ENCODE measurements at regions not wholly inside any gene's neighbourhood (a gene's known extent, or its start where the extent isn't known, plus 50 kb on each side); places are given as distances from the start of the nearest gene placed in this dataset.
A peak's percentile ranks its signal among the peaks of the same experiment; 100 is the strongest.
"Not testable (repeated sequence)": the region's sequence is repeated elsewhere in the genome, so short reads cannot be mapped to it uniquely, and the experiment has no call there.

DNA sequence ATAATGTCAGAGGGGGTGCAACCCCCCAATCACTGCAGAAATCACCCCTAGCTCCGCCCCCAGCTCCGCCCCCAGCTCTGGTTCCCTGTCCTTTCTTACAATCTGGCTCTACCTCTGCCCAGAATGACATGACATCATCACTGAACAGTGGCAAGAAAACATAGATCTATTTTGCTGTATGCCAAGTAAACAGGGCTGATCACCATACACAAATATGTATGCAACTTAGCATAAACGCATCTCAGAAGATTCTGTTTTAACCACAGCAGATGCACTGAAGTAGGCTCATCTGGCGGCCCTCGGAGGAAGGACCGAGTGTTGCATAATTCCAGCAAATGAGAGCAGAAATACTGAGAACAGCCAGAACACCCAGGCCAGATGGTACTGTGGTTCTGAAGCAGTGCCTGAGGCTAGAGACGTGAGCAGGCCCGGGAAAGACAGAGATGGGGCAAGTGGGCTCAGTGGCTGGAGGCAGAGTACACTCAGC lies 293.3 kb upstream of the KLF14 start:
- peak in 1 of 4 experiments; percentile 16 for DNase-seq

DNA sequence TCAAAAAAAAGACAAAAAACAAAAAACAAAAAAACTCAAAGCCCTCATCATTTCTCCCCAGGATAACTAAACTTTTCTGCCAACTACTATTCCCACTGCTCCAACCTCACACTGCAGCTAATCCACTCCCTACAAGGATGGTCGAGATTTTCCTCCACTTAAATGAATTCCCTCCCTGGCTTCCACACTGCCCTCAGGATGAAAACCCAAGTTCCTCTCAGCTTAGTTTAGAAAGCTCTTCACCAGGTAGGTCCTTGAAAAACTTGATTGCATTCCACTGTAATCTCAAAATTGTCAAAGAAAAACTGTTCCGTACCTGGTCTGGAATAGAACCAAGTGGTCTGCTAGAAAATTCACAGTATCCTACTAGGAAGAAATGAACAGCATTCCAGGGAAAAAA lies 294.3 kb upstream of the KLF14 start:
- no peak for DNase-seq

DNA sequence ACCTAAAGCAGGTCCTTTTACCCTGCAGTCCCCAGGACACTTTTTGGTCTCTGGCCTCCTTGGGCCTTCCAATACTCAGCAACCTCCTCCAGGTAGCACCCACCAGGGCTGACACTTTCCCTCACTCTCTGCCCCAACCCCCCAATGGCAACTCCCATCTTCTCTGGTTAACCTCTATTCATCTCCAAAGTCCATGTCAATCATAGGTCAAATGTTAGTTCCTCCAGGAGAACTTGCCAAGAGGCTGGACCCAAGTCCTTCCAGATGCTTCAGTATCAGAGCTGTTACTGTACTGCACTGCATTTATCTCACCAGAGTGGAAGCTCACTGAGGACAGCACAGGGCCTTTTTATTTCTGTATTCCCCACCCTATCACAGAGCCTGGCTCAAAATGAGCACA lies 295.0 kb upstream of the KLF14 start:
- no peak for DNase-seq

DNA sequence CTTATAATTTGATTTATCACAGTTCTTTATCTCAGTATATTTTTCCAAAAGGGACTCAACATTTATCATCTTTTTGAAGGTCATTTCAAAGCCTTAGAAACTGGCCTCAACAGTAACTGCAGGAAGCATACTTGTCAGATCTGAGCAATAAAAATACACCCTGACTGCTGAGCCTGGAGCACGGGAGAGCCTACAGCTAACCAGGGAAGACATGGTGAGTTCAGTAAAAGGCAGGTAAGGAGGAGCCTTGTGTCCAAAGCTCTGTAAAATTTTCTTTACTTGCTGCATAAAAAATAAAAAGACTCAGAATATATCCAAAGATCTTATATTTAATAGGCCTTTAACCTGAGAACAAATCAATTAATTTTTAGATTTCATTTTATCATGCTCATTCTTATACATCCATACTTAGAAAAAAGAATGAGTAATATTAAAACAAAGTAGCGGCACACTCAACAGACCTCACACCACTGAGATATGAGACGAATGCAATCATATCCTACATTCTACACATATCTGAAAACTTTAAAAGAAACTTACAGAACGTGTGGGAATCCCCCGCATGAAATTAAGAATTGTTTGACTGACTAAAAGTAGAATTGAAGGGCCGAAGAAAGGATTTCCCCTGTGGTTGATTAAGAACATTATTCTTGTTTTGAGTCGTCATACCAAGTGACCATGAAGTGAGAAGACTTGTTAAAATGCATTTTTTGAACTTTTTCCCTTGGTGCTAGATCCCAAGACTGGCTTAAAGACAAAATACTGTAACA lies 296.4 kb upstream of the MKLN1 start:
- DNase-seq = no peak

DNA sequence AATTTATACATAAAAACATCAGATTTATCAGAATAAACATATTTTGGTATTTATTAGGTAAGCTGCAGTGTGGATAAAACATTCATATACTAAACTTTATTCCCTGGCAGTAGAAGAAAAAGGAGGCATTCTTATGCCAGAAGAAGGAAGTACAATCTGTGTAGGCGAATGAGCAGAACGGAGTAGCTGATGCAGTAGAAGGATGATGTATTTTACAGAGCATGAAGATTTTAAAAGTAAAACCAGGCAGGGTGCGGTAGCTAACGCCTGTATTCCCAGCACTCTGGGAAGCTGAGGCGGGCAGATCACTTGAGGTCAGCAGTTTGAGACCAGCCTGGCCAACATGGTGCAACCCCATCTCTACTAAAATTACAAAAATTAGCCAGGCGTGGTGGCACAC lies 294.9 kb upstream of the MKLN1 start:
- no peak for DNase-seq

DNA sequence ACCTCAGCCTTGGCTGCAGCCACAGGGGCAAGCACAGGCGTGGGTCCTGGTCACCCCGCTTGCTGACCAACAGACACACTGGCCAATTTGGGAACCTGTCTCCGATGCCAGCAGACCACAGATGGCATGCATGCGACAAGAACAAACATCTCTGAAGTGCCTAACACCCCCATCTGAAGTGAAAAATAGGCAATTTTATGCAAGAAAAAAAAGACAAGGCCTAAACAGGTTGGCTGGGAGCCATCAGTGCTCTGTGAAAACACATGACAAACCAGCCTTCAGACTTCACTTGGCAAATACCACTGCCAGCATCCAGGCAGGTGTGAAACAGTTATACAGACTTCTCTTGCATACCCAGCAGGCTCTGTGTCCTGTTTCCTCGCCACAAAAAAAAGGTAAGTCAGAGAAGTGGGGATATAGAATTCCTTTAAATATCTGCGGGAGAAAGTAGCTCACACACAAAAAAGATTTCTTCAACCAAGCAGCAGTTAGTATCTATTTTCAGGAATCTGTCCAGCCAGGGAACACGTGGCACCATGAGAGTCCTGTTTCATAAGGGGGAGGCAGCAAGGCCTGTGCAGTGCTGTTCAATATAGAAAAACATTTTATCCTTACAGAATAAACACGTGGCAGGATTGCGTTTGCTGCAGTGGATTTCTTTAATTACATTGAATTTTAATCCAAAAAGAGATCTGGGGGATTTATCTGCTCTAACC lies 293.4 kb upstream of the MKLN1 start:
- DNase-seq = no peak

DNA sequence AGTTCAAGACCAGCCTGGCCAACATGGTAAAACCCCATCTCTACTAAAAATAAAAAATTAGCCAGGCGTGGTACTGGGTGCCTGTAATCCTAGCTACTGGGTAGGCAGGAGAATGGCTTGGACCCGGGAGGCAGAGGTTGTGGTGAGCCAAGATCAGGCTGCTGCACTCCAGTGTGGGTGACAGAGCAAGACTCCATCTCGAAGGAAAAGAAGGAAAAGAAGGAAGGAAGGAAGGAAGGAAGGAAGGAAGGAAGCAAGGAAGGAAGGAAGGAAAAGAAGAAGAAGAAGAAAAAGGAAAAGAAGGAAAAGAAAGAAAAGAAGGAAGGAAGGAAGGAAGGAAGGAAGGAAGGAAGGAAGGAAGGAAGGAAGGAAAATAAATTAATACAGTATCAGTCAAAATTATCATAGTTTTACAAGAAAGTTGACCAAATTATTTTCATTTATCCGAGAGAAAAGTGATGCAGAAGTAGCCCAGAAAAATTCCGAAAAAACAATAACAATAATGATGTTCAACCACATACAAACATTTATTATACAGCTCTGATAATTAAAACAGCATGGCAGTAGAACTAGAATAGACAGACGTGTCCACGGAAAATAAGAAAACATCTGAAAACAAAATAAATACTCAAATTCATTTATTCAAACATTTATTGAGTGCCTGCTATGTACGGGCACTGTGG lies 292.4 kb upstream of the MKLN1 start:
- DNase-seq = no peak

DNA sequence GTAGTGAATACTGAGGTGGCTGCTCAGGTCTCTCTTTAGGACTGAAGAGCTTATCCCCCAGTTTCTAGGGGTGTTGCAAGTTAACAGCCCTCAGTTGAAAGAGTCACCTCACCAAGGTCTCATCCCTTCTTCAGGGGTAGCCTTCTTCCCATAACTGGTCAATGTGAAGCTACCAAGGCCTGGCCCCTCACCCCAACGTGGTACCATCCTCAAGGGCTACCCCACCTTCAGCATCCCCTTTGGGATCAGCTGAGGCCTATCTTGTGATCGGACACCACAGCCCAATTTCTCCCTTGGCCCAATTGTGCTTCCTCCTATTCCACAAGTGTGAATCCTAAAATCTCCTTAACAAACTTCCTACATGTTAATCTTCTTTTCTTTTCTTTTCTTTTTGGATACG lies 289.5 kb upstream of the MKLN1 start:
- DNase-seq = no peak

DNA sequence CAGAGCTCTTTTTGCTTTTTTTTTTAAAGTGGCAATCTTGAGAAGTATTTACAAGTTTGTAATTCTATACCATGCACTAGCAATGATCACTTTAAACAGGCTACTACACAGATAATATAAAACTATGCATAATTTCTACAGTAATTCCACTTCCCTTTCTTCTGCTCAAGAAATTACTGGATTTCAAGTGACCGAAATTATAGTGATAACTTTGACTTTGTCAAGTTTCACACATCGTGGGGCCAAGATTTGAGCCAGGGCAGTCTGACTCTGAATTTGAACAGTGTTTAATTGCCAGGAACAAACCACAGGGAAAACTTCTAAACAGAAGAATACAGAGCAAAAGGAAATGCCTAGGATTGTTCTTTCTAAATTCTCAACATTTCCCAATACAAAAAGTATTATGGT lies 288.3 kb upstream of the MKLN1 start:
- no peak for DNase-seq

DNA sequence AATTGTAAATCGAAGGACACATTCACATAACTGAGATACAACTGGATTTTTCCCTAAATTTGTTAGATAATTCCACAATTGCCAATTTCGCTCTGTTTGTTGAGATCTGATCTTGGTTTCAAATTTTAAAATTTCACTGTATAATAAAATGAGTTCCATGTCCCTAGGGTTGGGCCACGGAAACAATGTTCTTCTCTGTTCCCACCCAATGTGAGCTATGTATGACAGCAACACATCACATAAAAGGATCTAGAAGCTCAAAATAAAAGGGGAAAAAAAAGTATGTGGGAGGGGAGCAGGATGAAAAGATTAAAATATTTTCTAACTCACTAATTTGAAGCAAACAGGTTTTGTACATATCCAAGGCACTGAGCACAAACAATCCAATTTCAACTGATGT lies 287.8 kb upstream of the MKLN1 start:
- DNase-seq = no peak

DNA sequence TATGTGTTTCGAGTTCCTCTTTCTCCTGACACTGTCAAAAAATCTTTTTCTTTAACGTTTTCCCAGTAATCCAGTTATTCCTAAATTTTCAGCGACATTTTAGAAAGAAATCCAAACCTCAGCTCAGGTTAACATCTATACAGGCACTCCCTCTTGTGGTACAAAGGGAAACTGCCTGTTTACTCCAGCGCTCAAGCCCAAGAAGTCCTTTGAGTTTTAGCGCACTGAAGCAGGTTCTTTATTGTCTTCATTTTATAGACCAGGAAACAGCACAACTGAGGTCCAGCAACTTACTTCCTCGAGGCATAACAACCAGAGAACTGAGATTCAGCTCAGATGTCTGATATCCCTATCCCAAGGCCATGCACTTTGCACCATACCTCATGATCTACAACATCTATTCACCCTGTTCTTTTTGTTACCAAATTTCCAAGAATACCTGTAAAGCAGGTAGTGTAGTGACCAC lies 287.2 kb upstream of the MKLN1 start:
- no peak for DNase-seq

DNA sequence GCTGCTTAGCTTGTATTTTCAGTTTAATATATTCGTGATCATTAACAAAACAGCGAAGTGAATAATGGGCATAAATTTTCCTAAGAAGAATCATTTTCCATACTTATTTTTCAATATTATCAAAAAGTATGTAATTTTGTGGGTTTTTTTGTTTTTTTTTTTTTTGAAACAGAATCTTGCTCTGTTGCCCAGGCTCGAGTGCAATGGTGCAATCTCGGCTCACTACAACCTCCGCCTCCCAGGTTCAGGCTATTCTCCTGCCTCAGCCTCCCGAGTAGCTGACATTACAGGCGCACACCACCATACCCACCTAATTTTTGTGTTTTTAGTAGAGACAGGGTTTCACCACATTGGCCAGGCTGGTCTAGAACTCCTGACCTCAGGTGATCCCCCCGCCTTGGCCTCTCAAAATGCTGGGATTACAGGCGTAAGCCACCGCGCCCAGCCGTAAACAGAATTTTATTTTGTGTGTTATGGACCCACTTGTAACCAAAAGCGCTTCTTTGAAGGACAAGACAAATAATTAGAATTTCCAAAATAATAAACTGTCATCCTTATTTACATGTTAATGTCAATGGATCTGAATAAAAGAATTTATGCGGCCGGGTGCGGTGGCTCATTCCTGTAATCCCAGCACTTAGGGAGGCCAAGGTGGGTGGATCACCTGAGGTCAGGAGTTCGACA lies 286.5 kb upstream of the MKLN1 start:
- DNase-seq = not testable (repeated sequence)

DNA sequence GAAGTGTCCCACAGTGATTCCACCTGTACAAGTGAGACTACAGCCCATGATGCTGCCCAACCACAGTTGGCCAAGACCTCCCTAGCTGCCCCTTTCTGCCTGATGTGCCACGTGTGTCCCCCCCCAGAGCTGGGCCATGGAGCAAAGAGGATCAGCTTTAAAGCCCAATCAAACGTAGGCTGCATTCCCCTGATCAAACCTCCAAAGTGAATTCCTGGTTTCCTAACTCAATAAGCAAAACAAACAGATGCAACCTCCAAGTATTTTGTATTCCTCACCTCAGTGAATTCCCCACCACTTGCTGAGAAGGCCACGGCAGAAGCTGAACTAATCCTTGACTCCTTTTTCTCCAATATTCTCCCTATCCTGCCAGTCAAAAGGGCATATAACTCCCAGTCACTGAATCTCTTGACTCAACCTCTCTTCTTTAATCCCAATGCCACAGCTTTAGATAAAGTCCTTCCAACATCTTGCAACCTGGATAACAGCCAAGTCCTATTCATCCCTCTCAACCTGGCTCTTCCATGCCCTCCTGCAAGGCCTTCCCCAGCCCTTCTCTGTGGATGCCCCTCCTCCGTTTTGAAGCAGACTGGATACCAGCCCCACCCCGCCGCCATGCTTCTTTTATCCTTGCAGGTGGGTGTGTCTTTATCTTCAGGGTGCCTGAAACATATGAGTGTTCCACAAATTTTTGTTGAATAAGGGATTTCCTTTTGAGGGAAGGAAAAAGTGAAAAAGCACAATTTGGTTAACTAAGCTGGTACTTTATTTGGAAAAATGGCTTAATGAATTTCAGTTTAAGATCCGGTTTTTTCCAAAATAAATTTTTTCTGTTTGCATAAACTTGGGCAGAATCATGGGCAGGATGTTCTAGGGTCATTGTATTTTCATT lies 285.2 kb upstream of the MKLN1 start:
- no peak for DNase-seq

DNA sequence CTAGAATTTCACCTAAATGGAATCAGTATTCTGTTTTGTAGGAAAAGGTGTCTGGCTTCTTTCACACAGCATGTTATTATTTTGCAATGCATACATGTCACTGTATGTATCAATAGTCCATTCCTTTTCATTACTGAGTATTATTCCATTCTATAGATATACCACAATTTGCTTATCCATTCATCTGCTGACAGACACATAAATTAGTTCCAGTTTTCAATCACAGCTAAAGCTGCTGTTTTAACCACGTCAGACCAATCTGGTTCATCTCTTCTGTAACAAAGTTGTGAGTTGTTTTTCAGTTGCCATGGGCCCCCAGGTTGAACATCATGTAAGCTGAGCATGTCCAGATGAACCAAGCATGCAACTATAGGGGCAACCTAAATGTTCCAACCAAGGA lies 282.1 kb upstream of the MKLN1 start:
- no peak for DNase-seq

DNA sequence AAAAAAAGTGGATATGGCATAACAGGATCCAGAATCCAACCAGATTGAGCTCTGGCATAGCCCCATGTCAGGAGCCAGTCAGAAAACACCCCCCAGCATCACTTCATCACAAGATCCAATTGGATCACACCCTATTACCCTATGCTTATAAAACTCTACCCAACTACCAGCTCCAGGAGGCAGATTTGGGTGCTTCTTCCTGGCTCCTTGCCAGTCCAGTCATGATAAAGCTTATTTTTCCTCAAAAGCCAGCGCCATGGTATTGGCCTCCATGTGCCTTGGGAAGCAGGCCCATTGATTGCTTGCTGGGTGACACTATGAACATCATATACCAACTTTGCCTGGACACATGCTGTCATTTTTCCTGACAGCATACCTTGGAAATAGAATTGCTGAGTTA lies 281.4 kb upstream of the MKLN1 start:
- no peak for DNase-seq

DNA sequence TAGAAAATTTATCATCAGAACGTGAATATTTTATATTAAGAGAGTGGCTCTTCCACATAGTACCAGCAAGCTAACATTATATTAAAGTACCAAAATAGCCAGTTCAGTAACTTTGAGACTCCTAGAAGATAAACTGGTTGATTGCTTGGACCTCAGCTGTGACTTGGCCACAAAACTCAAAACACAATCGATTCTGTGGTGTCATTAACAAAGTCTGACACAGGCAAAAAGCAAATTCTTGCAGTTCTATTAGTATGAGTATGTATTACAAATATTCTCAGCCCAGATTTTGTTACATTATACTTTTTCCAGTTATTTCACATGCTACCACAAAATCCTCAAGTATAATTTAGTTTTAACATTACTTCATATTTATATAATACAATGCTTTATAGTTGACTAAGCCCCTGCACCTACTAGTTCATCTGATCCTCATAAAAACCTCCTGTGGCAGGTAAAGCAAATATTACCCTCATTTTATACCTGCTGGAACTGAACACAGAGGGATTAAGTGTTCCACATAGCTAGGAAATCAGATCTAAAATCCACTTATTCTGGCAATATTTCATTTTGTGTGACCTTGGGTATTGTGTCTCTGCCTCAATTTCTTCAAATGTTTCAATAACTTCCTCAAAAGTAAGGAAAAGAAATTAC lies 279.9 kb upstream of the MKLN1 start:
- no peak for DNase-seq

DNA sequence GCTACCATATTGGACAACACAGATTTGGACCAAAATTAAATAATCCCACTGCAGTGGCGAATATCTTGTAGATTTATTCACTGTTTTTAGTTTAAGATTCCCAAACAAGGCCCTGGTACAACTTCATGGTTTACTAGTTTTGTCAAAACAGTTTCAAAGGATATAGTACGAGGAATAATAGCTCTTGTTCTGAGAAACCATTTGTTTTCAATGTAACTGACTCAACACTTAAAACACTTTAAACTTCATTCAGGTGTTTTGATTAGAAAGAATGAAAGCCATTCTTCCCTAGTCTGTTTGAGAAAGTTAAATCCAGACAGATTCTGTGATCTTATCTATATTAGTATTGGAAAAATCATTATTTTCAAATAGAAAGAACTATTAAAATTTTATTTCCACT lies 276.4 kb upstream of the MKLN1 start:
- no peak for DNase-seq

DNA sequence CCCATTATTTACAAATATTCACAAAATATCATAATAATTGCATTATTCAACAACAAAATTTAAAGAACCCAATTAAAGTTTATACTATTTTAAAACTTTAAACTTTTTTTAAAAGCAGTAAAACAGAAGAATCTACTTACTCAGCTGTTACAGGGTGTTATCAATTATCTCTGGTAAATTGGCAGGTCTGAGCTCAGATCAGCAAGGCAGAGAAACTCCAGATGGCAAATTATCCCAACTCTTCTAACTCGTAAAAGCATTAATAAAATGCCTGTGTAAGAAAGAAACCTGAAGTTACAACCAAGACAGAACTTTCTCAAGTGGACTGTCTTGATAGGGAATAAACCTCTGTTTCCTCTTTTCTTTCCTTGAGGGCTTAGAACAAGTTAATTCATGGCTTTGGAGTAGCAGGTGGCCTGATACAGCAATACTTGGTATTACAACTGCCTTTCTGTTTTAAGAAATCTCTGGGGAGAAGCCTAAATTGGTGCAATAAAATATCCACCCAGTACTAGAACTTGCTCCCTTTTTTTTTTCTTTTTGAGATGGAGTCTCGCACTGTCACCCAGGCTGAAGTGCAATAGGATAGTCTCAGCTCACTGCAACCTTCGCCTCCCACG lies 275.3 kb upstream of the MKLN1 start:
- no peak for DNase-seq

DNA sequence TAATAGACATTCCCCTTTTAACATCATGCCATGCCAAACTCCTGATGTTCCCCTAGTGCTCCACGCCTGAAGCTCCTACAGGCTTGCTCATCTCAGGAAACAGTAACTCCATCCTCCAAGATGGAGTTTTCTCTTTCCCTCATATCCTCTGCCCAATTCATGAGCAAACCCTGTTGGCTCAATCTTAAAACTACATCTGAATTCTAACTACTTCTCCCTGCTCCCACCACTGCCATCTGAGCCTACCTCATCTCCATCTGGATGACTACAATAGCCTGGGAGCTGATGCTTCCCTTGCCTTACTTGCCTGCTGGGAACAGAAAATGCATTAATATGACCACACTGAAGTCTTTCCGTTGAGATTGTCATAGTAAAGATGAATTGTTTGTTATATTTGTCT lies 271.7 kb upstream of the MKLN1 start:
- DNase-seq = no peak

DNA sequence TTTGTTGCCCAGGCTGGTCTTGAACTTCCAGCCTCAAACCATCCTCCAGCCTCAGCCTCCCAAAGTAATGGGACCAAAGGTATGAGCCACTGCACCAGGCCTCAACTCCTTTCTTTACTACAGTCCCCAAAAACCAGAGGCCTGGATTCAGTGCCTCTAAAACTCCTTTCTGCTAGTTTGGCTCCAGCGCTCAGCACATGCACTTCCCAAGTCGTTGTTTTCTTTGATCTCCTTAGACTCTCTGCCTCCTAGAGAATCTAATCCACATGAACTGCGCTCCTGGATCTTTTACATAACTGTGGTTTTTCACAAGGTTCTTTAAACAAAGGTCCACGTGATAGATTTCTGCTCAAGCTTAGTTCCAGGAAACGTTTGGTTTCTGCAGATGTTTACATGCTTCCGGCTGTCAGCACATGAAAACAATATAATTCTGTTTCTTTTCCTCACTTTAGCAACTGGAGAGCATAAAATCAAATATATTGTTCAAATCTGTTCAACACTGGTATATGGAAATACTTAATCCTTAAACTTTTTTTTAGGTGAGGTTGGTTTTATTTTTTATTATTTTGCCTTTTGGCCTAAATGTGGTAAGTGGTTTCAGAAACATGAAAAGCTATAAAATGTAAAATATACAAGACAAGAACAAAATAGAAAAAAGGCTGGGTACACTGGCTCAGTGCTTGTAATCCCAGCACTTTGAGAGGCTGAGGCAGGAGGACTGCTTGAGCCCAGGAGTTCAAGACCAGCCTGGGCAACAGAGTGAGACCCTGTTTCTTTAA lies 270.5 kb upstream of the MKLN1 start:
- no peak for DNase-seq

DNA sequence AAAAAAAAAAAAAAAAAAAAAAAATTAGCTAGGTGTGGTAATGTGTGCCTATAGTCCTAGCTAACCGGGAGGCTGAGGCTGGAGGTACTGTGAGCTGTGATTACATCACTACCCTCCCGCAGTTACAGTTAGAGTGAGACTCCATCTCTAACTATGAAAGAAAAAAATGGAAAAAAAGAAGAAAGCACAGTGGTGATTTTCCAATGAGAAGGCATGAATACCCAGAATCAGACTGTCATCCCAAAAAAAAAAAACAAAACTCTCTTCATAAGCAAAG lies 269.9 kb upstream of the MKLN1 start:
- DNase-seq = no peak

Data from activated naive CD4-positive, alpha-beta T cell (primary cell).